ENCODE measurements at regions not wholly inside any gene's neighbourhood (a gene's known extent, or its start where the extent isn't known, plus 50 kb on each side); places are given as distances from the start of the nearest gene placed in this dataset.

DNA sequence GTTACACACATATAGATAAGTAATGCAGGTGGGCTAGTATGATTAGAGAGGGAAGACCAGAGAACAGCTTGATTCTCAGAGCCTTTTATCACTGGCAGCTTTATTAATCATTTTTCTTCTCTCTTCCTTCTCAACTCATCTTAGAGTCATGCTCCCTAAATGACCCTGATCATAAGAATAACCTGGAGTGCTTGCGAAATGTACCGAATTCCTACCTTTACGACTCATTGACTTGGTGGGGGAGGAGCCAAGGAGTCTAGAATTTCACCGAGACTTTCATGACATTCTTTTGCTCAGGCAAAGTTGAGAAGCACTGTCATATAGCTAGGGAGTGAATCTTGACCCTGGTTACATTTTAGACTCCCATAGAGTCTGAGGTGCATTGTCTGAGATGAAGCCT lies 298.9 kb upstream of the PUDP start:
- TF ChIP-seq, protein P1, sequence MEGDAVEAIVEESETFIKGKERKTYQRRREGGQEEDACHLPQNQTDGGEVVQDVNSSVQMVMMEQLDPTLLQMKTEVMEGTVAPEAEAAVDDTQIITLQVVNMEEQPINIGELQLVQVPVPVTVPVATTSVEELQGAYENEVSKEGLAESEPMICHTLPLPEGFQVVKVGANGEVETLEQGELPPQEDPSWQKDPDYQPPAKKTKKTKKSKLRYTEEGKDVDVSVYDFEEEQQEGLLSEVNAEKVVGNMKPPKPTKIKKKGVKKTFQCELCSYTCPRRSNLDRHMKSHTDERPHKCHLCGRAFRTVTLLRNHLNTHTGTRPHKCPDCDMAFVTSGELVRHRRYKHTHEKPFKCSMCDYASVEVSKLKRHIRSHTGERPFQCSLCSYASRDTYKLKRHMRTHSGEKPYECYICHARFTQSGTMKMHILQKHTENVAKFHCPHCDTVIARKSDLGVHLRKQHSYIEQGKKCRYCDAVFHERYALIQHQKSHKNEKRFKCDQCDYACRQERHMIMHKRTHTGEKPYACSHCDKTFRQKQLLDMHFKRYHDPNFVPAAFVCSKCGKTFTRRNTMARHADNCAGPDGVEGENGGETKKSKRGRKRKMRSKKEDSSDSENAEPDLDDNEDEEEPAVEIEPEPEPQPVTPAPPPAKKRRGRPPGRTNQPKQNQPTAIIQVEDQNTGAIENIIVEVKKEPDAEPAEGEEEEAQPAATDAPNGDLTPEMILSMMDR (IDR thresholded peaks at IDR 0.05): no peak
- TF ChIP-seq POLR2A (IDR thresholded peaks at IDR 0.05): no peak
